ENCODE measurements at regions not wholly inside any gene's neighbourhood (a gene's known extent, or its start where the extent isn't known, plus 50 kb on each side); places are given as distances from the start of the nearest gene placed in this dataset.
"Not testable (repeated sequence)": the region's sequence is repeated elsewhere in the genome, so short reads cannot be mapped to it uniquely, and the experiment has no call there.

DNA sequence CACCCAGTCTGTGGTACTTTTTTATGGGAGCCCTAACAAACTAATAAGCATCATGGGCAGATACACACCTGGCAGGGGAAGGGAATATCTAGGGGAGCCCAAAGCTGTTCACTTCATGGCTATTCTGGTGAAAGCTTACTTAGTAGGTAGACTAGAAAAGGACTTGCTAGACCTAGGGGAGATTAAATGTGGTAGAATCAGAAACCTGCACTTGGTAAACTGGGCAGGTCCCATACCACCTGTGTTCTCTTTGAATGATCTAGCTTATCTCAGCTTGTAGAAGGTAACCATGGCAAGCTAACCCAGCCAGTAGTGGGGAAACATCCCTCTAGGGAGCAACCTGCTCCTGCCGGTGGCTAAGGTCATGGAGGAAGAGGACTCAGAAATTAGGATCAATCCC lies 113.9 kb upstream of the TMTC4 start:
- Mint-ChIP-seq H3K27ac (no peak overlapping the region), H3K4me3 (no peak overlapping the region), H3K36me3 (ENCODE audit: low read depth) (no peaks in the 10 kb centered on the region), H3K9me3 (peaks cover 5% of the 10 kb centered on the region), H3K27me3 (peaks cover 26% of the 10 kb centered on the region), H3K4me1 (peaks cover 12% of the 10 kb centered on the region)
- ChIA-PET CTCF (no interaction called here), POLR2A (no interaction called here)
- no peak for DNase-seq

- H3K36me3 Mint-ChIP-seq (ENCODE audit: low read depth) = no peaks in the 10 kb centered on the region
- peaks cover 26% of the 10 kb centered on the region for H3K27me3 Mint-ChIP-seq
- peaks cover 5% of the 10 kb centered on the region for H3K9me3 Mint-ChIP-seq
- ChIA-PET CTCF (no interaction called here), POLR2A (no interaction called here)
- peaks cover 12% of the 10 kb centered on the region for H3K4me1 Mint-ChIP-seq
- H3K4me3 Mint-ChIP-seq = no peak overlapping the region
- H3K27ac Mint-ChIP-seq = no peak overlapping the region
- DNase-seq = no peak
Observed at GRCh38 chr13:100787899-100788298, 113.3 kb upstream of the TMTC4 start.

DNA sequence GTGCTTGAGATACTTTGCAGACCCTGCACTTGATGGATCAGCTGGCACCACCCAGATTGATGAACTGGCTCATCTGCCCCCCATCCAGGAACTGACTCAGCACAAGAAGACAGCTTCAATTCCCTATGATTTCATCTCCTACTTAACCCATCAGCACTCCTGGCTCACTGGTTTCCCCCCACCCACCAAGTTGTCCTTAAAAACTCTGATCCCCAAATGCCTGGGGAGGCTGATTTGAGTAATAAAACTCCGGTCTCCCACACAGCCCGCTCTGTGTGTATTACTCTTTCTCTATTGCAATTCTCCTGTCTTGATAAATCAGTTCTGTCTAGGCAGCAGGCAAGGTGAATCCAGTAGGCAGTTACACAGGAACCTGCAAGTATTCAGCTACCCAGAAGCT lies 102.1 kb upstream of the TMTC4 start:
- CTCF ChIA-PET; H3K27ac Mint-ChIP-seq; H3K4me1 Mint-ChIP-seq; H3K4me3 Mint-ChIP-seq; POLR2A ChIA-PET; H3K36me3 Mint-ChIP-seq (ENCODE audit: low read depth); DNase-seq; H3K27me3 Mint-ChIP-seq; H3K9me3 Mint-ChIP-seq: not testable (repeated sequence)

DNA sequence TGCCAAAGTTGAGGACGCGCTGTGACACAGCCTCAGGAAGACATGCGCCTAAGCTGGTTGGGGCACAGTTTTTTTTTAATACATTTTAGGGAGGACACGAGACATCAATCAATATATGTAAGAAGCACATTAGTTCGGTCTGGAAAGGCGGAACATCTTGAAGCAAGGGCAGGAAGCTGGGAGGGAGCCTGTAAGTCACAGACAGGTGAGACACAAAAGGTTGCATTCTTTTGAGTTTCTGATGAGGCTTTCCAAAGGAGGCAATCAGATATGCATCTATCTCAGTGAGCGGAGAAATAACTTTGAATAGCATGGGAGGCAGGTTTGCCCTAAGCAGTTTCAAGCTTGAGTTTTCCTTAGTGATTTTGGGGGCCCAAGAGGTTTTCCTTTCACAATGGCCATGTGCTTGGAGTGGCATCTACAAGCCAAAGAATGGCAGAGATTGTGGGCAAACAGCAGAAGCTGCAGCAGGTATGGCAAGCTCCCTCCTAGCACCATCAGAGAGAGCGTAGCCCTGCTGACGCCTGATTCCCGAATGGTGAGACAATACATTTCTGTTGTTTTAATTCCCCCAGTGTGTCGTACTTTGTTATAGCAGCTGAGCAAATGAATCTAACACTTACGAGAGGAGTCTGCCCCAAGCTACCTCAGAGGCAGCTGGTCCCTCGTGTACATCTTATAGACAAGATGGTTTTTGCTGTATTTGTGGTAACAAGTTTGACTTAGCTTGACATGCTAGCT lies 99.5 kb upstream of the TMTC4 start:
- ChIA-PET POLR2A (no interaction called here), CTCF (no interaction called here)
- no peak for DNase-seq
- no peak overlapping the region for H3K4me3 Mint-ChIP-seq
- H3K4me1 Mint-ChIP-seq = peaks cover 10% of the 10 kb centered on the region
- H3K9me3 Mint-ChIP-seq = no peaks in the 10 kb centered on the region
- peaks cover 5% of the 10 kb centered on the region for H3K27me3 Mint-ChIP-seq
- no peaks in the 10 kb centered on the region for H3K36me3 Mint-ChIP-seq (ENCODE audit: low read depth)
- H3K27ac Mint-ChIP-seq = no peak overlapping the region

DNA sequence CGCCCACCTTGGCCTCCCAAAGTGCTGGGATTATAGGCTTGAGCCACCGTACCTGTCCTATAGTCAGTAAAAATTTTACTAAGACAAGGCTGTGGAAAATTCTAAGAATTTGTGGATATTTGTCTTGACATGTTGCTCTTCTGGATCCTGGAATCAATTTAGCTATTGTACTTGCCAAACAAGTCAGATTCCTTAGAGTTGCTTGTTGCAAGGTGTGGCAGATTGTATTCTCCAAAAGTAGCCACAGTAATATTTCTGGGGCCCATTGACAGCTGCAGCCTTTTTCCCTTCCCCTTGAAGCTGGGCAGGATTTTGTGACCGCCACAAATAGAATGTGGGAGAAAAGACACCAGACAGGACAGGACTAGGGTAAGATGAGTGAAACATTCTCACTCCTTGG lies 98.8 kb upstream of the TMTC4 start:
- Mint-ChIP-seq H3K4me1 (peaks cover 10% of the 10 kb centered on the region), H3K36me3 (ENCODE audit: low read depth) (no peaks in the 10 kb centered on the region), H3K4me3 (no peak overlapping the region), H3K27ac (no peak overlapping the region), H3K27me3 (peaks cover 5% of the 10 kb centered on the region), H3K9me3 (no peaks in the 10 kb centered on the region)
- DNase-seq = no peak
- ChIA-PET POLR2A (no interaction called here), CTCF (no interaction called here)

DNA sequence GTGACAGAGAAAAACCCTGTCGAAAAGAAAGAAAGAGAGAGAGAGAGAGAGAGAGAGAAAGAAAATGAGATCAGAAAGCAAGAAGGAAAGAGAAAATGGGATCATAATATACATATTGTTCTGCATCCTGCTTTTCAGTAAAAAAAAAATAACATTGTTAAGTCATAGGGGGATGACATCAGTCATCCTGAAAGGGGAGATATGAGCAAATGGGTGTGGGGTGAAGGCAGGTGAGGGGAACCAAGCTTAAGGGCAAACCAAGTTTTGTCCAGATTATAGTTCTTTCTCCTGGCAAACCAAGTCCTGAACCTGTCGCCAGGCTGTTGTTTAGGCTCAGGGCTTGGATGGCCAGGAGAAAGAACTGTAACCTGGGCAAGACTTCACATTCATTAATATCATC lies 92.6 kb upstream of the TMTC4 start:
- ChIA-PET POLR2A (interaction anchor here (0.6 kb wide), 1 partner anchor 61 kb away, joined by 3 read pairs; no protein-coding TSS in a partner anchor), CTCF (no interaction called here)
- Mint-ChIP-seq H3K27ac (no peak overlapping the region), H3K36me3 (ENCODE audit: low read depth) (no peaks in the 10 kb centered on the region), H3K4me3 (no peak overlapping the region), H3K4me1 (peaks cover 14% of the 10 kb centered on the region), H3K27me3 (peaks cover 4% of the 10 kb centered on the region), H3K9me3 (peaks cover 2% of the 10 kb centered on the region)
- no peak for DNase-seq

DNA sequence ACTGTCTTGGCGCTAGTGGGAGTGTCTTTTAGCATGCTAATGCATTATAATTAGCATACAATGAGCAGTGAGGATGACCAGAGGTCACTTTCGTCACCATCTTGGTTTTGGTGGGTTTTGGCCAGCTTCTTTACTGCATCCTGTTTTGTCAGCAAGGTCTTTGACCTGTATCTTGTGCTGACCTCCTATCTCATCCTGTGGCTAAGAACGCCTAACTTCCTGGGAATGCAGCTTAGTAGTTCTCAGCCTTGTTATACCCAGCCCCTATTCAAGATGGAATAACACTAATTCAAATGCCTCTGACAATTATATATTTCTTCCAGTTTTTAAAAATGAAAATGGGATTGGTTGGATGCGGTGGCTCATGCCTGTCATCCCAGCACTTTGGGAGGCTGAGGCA lies 92.0 kb upstream of the TMTC4 start:
- POLR2A ChIA-PET; H3K36me3 Mint-ChIP-seq (ENCODE audit: low read depth); DNase-seq; CTCF ChIA-PET; H3K9me3 Mint-ChIP-seq; H3K27ac Mint-ChIP-seq; H3K27me3 Mint-ChIP-seq; H3K4me3 Mint-ChIP-seq: not testable (repeated sequence)
- peaks cover 14% of the 10 kb centered on the region for H3K4me1 Mint-ChIP-seq

GRCh38 chr13:100764937-100765336 lies 90.3 kb upstream of the TMTC4 start:
- POLR2A ChIA-PET = no interaction called here
- H3K27ac Mint-ChIP-seq = no peak overlapping the region
- peaks cover 2% of the 10 kb centered on the region for H3K9me3 Mint-ChIP-seq
- no peaks in the 10 kb centered on the region for H3K36me3 Mint-ChIP-seq (ENCODE audit: low read depth)
- peaks cover under 1% of the 10 kb centered on the region for H3K27me3 Mint-ChIP-seq
- CTCF ChIA-PET = no interaction called here
- H3K4me1 Mint-ChIP-seq = peaks cover 10% of the 10 kb centered on the region
- H3K4me3 Mint-ChIP-seq = no peak overlapping the region
- DNase-seq = no peak

DNA sequence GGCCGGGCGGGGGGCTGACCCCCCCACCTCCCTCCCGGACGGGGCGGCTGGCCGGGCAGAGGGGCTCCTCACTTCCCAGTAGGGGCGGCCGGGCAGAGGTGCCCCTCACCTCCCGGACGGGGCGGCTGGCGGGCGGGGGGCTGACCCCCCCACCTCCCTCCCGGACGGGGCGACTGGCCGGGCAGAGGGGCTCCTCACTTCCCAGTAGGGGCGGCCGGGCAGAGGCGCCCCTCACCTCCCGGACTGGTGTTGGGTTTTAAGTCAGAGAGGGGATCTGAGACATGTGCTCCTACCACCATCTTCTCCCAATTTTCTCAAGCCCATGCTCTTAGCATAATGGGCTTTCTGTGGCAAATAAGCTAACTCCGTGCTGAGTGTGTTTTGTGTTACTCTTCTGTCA lies 87.5 kb upstream of the TMTC4 start:
- H3K4me1 Mint-ChIP-seq; CTCF ChIA-PET; H3K27me3 Mint-ChIP-seq; DNase-seq; H3K27ac Mint-ChIP-seq; H3K9me3 Mint-ChIP-seq; H3K36me3 Mint-ChIP-seq (ENCODE audit: low read depth); POLR2A ChIA-PET; H3K4me3 Mint-ChIP-seq: not testable (repeated sequence)

- H3K9me3 Mint-ChIP-seq = no peaks in the 10 kb centered on the region
- ChIA-PET POLR2A (no interaction called here), CTCF (interaction anchor here (1.1 kb wide), 1 partner anchor 183 kb away, joined by 3 read pairs; no protein-coding TSS in a partner anchor)
- no peak overlapping the region for H3K27ac Mint-ChIP-seq
- H3K36me3 Mint-ChIP-seq (ENCODE audit: low read depth) = no peaks in the 10 kb centered on the region
- H3K27me3 Mint-ChIP-seq = peaks cover 12% of the 10 kb centered on the region
- H3K4me1 Mint-ChIP-seq = peaks cover 3% of the 10 kb centered on the region
- no peak overlapping the region for H3K4me3 Mint-ChIP-seq
- DNase-seq = no peak
Observed at GRCh38 chr13:100755891-100756290, 81.3 kb upstream of the TMTC4 start.

DNA sequence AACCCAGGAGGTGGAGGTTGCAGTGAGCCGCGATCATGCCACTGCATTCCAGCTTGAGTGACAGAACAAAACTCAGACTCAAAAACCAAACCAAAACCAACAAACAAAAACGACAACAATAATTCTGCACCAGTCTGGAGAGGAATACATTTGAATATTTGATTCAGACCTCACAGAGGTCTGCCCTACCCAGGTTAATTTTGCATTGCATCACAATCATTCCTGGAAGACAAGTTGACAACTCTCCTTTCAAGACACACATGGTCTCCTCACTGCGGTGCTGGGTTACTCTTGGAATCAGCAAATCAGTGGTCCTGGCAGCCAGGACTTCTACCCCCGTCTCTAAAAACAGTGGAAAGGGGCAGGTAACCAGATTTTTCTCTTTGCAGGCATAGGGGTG lies 79.9 kb upstream of the TMTC4 start:
- peaks cover 10% of the 10 kb centered on the region for H3K27me3 Mint-ChIP-seq
- H3K4me1 Mint-ChIP-seq = peaks cover 3% of the 10 kb centered on the region
- H3K9me3 Mint-ChIP-seq = no peaks in the 10 kb centered on the region
- no peak for DNase-seq
- no peak overlapping the region for H3K27ac Mint-ChIP-seq
- H3K4me3 Mint-ChIP-seq = no peak overlapping the region
- no peaks in the 10 kb centered on the region for H3K36me3 Mint-ChIP-seq (ENCODE audit: low read depth)
- CTCF ChIA-PET = no interaction called here
- POLR2A ChIA-PET = no interaction called here

DNA sequence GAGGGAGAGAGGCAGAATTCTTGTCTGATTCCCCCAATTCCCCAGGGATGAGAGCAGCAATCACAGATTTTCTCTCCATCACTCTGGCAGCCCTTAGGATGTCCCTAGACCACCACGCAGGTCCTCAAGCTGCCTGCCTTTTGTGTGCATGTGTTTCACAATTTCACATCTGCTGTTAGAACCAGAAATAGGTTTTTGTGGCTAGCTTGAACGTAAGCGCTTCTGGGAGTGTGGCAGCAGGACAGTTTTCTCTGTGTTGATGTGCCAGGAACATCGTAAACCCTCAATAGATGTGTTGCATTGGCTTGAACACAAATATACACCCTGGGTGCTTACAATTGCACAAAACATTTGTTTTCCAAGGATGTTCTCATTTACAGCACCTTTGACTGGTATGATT lies 78.8 kb upstream of the TMTC4 start:
- peaks cover 7% of the 10 kb centered on the region for H3K27me3 Mint-ChIP-seq
- ChIA-PET POLR2A (no interaction called here), CTCF (interaction anchor here (1.1 kb wide), 1 partner anchor 16 kb away, joined by 3 read pairs; no protein-coding TSS in a partner anchor)
- H3K36me3 Mint-ChIP-seq (ENCODE audit: low read depth) = no peaks in the 10 kb centered on the region
- no peaks in the 10 kb centered on the region for H3K4me1 Mint-ChIP-seq
- DNase-seq = no peak
- H3K4me3 Mint-ChIP-seq = no peak overlapping the region
- no peaks in the 10 kb centered on the region for H3K9me3 Mint-ChIP-seq
- H3K27ac Mint-ChIP-seq = no peak overlapping the region

- H3K9me3 Mint-ChIP-seq = no peaks in the 10 kb centered on the region
- no peak for DNase-seq
- no peaks in the 10 kb centered on the region for H3K36me3 Mint-ChIP-seq (ENCODE audit: low read depth)
- no peak overlapping the region for H3K4me3 Mint-ChIP-seq
- POLR2A ChIA-PET = no interaction called here
- H3K27ac Mint-ChIP-seq = no peak overlapping the region
- H3K4me1 Mint-ChIP-seq = no peaks in the 10 kb centered on the region
- CTCF ChIA-PET = no interaction called here
- H3K27me3 Mint-ChIP-seq = peaks cover 4% of the 10 kb centered on the region
Observed at GRCh38 chr13:100751826-100752225, 77.2 kb upstream of the TMTC4 start.

DNA sequence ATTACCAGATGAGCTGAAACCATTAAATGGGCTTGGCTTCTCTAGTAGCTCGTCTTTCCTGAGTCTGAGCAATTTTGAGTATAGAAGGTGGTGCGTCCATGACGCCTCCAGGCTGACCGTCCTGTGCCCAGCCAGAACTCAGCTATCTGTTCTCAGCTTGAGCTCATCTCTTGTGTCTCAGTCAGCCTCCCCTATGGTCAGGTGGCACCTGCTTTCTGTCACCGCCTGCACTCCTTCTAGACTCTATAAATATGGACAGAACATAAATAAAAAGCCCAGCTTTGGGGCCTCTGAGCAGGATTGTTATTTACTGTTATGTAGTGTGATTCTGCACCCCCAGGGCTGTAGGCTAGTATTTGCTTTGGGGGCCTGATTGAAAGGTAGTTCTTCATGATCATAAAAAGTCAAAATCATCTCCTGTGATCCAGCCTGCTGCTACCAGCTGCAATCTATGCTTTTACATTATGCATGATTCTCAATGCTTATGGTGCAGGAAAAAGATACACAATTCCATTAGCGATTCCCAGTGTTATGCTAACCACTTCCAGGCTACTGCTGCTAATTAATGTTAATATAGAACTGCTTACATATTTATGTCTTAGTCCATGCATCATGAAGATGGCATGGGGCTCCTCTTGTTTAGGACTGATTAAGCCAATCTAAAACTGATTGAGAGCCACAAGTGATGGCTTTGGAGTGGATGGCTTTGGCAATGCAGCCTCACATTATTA lies 72.5 kb upstream of the TMTC4 start:
- CTCF ChIA-PET = no interaction called here
- POLR2A ChIA-PET = no interaction called here
- Mint-ChIP-seq H3K9me3 (no peaks in the 10 kb centered on the region), H3K36me3 (ENCODE audit: low read depth) (no peaks in the 10 kb centered on the region), H3K27me3 (no peaks in the 10 kb centered on the region), H3K4me1 (no peaks in the 10 kb centered on the region), H3K27ac (no peak overlapping the region), H3K4me3 (no peak overlapping the region)
- DNase-seq = no peak

Data from activated CD4-positive, alpha-beta memory T cell treated with anti-CD3 and anti-CD28 coated beads, Interleukin-2, amount 10 ng/mL, durations not matched to agents 7 days and 5 days (primary cell).